Putamen (tissue), 1 donor: ENCODE measurements at regions not wholly inside any gene's neighbourhood (a gene's known extent, or its start where the extent isn't known, plus 50 kb on each side); places are given as distances from the start of the nearest gene placed in this dataset.

Source experiments
- DNase-seq: peaks from one replicate; pipeline ENCODE4 v3.0.0-alpha.2; 2016; ENCODE audit warnings: low spot score

- DNase-seq: no peak
Measured at GRCh38 chr5:89729623-89730301, 679.8 kb downstream of the CETN3 start.

GRCh38 chr5:89728750-89729149 is 680.8 kb downstream of the CETN3 start:
- peak; percentile 36 for DNase-seq

- no peak for DNase-seq
Measured at GRCh38 chr5:89728134-89728533, 681.4 kb downstream of the CETN3 start.

- DNase-seq: no peak
Measured at GRCh38 chr5:89724379-89725095, 685.0 kb downstream of the CETN3 start.

- no peak for DNase-seq
Measured at GRCh38 chr5:89723907-89724306, 685.6 kb downstream of the CETN3 start.

- DNase-seq: no peak
Measured at GRCh38 chr5:89722538-89722937, 687.0 kb downstream of the CETN3 start.

- DNase-seq: no peak
Measured at GRCh38 chr5:89721931-89722330, 687.6 kb downstream of the CETN3 start.

- DNase-seq: no peak
Measured at GRCh38 chr5:89721353-89721752, 688.2 kb downstream of the CETN3 start.

GRCh38 chr5:89712134-89712700 is 697.3 kb downstream of the CETN3 start:
- DNase-seq: no peak

- no peak for DNase-seq
Measured at GRCh38 chr5:89711526-89711925, 698.0 kb downstream of the CETN3 start.

GRCh38 chr5:89710006-89710405 is 699.5 kb downstream of the CETN3 start:
- DNase-seq: no peak

GRCh38 chr5:89707891-89708290 is 701.7 kb downstream of the CETN3 start:
- DNase-seq: no peak

GRCh38 chr5:89706731-89707130 is 702.8 kb downstream of the CETN3 start:
- no peak for DNase-seq

- DNase-seq: no peak
Measured at GRCh38 chr5:89703817-89704216, 705.7 kb downstream of the CETN3 start.

GRCh38 chr5:89698028-89698427 is 711.5 kb downstream of the CETN3 start:
- DNase-seq: no peak

- DNase-seq: no peak
Measured at GRCh38 chr5:89697581-89697980, 712.0 kb downstream of the CETN3 start.

GRCh38 chr5:89695371-89695770 is 714.2 kb downstream of the CETN3 start:
- DNase-seq: no peak

GRCh38 chr5:89694026-89694550 is 715.5 kb downstream of the CETN3 start:
- DNase-seq: no peak

- no peak for DNase-seq
Measured at GRCh38 chr5:89690331-89690730, 719.2 kb downstream of the CETN3 start.

GRCh38 chr5:89686081-89686765 is 723.3 kb downstream of the CETN3 start:
- no peak for DNase-seq

GRCh38 chr5:89676634-89677033 is 732.9 kb downstream of the CETN3 start:
- DNase-seq: no peak

GRCh38 chr5:89673019-89673418 is 736.5 kb downstream of the CETN3 start:
- no peak for DNase-seq

GRCh38 chr5:89668821-89669220 is 740.7 kb downstream of the CETN3 start:
- DNase-seq: no peak
